D721Med (cell line): ENCODE measurements at regions not wholly inside any gene's neighbourhood (a gene's known extent, or its start where the extent isn't known, plus 50 kb on each side); places are given as distances from the start of the nearest gene placed in this dataset.

Source experiments
- DNase-seq: peaks from one replicate; pipeline ENCODE4 v3.0.0; 2011; ENCODE audit warnings: low spot score; ENCODE audit not compliant: insufficient read length
- FAIRE-seq: peaks from 2 replicates; lab custom pipeline; 2011; peaks lifted over from hg19 to GRCh38; lab: Jason Lieb, UNC
- TF ChIP-seq, protein P1 (sequence below): IDR thresholded peaks from 2 replicates; pipeline ENCODE4 v1.5.1; 2012; ENCODE audit warnings: mild to moderate bottlenecking, control low read depth; ENCODE audit not compliant: insufficient read depth; ENCODE audit errors: missing control alignments

DNA sequence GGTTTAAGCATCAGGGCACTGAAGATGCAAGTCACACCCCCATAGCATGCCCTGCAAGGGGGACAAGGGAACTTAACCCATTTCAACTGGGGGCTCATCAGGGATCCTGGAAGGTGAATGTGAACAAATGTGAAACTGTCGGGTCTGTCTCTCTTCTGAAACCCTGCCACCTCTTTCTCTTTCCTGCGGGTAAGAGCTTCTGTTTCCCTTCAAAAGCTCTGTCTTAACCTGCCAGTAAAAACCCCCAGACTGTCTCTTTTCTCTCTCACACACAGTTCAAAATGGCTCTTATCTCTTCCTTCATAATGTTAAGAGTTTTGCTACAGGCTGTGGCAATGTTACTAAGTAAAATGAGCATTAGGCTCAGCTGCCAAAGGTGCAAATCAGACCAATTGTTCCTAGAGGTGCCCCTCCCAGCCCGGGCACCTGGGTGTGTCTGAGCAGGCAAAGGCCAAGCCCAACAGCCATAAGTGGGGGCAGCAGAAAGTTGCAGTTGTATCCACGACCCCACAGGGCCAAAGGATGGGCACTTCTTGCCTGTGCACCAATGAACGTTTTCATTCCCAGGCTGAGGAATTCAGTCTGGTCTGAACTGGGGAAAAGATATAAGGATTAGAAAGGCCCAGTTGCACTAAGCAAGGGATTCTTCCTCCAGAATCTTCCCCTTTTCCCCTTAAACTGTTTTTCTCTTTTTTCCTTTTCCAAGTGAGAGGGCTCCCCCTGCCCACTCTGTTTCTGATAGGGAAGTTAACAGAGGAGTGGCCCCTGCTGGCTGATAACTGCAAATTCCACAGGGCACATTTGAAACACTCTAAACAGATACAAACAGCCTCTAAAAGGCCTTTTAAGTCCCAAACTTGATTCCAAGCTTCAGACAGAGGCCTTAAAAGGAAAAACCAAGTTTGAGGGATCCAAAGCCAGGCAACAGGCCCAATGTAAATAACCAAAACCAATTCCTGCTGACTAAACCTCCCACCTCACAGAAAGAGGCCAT, 113.8 kb upstream of the EPHA6 start:
- FAIRE-seq (no peak), DNase-seq (no peak)
- TF ChIP-seq, protein P1, sequence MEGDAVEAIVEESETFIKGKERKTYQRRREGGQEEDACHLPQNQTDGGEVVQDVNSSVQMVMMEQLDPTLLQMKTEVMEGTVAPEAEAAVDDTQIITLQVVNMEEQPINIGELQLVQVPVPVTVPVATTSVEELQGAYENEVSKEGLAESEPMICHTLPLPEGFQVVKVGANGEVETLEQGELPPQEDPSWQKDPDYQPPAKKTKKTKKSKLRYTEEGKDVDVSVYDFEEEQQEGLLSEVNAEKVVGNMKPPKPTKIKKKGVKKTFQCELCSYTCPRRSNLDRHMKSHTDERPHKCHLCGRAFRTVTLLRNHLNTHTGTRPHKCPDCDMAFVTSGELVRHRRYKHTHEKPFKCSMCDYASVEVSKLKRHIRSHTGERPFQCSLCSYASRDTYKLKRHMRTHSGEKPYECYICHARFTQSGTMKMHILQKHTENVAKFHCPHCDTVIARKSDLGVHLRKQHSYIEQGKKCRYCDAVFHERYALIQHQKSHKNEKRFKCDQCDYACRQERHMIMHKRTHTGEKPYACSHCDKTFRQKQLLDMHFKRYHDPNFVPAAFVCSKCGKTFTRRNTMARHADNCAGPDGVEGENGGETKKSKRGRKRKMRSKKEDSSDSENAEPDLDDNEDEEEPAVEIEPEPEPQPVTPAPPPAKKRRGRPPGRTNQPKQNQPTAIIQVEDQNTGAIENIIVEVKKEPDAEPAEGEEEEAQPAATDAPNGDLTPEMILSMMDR: peak; percentile 20

DNA sequence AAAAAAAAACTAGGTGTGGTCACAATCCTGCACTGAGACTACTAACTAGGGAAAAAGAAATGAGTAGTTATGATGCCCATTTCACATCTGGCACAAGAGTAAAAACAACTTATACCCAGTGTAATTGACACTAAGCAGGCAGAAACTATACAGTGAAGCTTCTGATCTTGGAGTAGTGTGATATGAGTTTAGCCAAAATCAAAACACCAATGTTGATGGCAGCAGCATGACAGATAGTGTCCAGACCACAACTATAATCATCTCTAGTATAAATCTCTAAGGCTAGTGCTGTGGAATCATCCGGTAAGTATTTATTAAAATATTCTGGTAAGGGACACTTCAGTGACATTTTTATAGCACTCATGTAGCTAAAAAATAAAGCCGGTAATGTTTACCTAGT, 108.5 kb upstream of the EPHA6 start:
- TF ChIP-seq, protein P1: no peak
- no peak for FAIRE-seq
- DNase-seq: no peak

DNA sequence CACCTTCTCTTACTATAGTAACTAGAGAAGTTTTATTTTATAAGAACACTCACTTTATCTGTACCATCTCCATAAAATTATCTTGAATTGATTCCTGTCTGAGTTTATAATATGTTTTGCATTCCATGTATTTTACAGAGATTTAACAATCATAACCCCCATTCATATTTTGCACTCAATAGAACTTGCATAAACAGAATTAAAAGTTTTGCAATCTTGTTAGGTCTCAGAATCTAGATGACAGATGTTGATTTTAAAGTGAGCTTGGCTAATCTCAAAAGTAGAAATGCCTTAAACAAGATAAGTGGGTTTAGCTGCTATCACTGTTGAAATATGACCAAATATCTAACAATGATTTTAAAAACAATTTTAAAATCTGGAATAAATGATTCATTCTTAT, 107.9 kb upstream of the EPHA6 start:
- TF ChIP-seq, protein P1: no peak
- no peak for FAIRE-seq
- no peak for DNase-seq

DNA sequence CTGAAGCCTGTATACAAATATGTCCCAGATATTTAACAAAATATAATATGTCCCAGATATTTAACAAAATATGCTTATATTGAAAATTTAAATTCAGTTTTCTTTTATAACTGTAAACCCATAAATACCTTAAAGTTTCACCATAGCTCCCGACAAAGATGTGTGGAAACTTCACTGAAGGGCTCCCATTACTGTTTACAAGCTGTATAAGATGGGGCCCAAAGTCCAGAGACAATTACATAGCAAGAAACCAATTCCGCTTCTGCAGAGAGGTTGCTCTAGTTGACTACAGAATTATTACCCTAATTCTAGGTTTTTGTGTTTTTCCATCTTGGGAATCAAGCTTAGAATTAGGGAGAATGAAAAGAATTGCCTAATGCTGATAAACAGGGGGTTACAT, 102.6 kb upstream of the EPHA6 start:
- no peak for FAIRE-seq
- DNase-seq: no peak
- TF ChIP-seq, protein P1: no peak

DNA sequence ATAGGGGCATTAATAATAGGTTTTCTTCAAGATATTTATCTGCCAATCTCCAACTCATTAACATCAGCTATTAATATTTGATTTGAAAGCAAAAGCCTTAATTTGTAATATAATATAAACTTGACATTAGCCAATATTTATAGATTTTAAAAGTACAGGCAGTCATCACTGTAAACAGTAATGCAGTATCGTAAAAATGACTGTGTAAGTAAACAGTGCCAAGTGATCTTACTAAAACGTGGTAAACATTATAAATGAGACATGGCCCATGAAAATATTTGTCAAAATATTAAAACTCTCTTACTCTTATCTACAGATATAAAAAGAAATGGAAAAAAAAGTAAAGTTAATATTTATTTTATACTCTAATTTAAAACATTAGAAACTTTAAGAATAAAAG, 101.6 kb upstream of the EPHA6 start:
- FAIRE-seq: no peak
- TF ChIP-seq, protein P1: no peak
- no peak for DNase-seq

DNA sequence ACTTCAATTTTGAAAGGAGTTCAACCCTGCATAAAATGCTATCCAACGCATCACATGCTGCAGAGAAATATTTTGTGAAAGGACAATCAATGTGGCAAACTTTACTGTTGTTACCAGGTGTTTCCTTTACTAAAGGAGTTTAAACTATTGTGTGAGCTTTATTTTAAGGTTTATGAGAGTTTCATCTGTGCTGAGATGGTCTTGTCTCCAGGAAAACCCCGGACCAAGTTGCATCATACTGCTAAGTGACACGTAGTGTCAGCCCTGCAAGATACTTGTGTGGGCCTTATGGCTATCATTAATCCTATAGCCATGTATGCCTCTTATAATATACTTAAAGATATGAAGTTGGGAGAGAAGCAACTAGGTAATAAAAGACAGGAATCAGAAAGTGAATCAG, 94.5 kb upstream of the EPHA6 start:
- FAIRE-seq (no peak), DNase-seq (no peak)
- TF ChIP-seq, protein P1: no peak

DNA sequence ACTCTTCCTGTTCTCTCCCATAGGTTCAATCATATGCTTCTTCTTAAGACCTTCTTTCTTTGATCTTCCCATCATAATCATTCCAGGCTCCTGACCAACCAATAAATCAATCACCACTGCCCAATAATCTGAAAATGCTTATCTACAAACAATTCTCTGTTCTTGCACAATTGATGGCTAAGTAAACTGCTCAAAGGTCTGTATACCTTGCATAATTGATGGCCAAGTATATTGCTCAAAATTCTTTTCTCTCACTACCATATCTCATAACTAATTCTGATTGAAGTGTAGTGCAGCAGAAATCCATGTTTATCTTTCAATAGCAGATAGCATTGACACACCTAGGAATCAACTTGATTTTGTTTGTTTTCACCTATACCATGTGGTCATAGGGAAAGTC, 83.4 kb upstream of the EPHA6 start:
- TF ChIP-seq, protein P1: no peak
- no peak for FAIRE-seq
- DNase-seq: no peak
